Inferior parietal cortex (tissue), 1 donor: ENCODE measurements at regions not wholly inside any gene's neighbourhood (a gene's known extent, or its start where the extent isn't known, plus 50 kb on each side); places are given as distances from the start of the nearest gene placed in this dataset.
"Not testable (repeated sequence)": the region's sequence is repeated elsewhere in the genome, so short reads cannot be mapped to it uniquely, and the experiment has no call there.

Experiments
- DNase-seq: peaks from one replicate; pipeline ENCODE4 v3.0.0-alpha.2; 2016; ENCODE audit errors: extremely low spot score

- no peak for DNase-seq
Measured at GRCh38 chr4:157787618-157788017, 385.2 kb downstream of the GASK1B start.

DNA sequence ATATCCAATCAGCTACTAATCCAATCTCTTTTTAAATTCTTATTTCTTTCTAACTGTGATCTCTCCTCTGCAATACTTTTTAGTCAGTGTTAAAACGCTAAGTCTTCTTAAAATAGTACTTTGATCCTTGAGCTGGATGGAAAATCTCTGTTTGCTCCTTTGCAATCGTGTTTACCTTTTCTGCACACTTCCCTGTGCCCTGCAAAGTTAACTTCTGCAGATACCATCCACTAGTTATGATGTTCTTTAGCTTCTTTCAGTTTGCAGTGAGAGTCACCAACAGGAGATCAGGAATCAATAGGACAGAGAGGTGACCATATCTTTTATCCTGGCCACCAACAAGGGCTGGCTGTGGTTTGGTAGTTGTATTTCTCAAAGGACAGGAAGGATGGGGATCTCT is 391.5 kb downstream of the GASK1B start:
- DNase-seq, result no peak

GRCh38 chr4:157779081-157779480 is 393.7 kb downstream of the GASK1B start:
- no peak for DNase-seq

- DNase-seq, result no peak
Measured at GRCh38 chr4:157776930-157777528, 395.8 kb downstream of the GASK1B start.

GRCh38 chr4:157775971-157776370 is 396.9 kb downstream of the GASK1B start:
- no peak for DNase-seq

- DNase-seq, result no peak
Measured at GRCh38 chr4:157772907-157773306, 399.9 kb downstream of the GASK1B start.

DNA sequence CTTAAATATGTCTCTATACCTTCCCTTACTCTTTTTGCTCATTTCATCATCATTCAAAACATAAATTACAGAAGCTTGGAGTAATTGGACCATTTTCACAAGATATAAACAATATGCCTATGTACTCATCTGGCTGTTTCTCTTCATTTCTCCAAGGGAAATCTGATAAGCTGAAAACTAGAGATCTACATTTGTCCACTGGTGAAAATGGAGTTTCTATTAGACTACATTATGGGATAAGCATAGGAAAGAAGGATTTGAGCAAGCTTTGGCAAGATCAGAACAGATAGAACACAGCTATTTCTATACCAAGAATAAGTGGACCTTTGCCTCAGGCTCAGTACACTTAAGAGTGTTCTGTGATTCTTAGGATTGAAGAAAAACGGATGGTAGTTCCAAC is 404.4 kb downstream of the GASK1B start:
- no peak for DNase-seq

- DNase-seq, result no peak
Measured at GRCh38 chr4:157763490-157763889, 409.3 kb downstream of the GASK1B start.

- no peak for DNase-seq
Measured at GRCh38 chr4:157754410-157754809, 418.4 kb downstream of the GASK1B start.

GRCh38 chr4:157751631-157752030 is 421.2 kb downstream of the GASK1B start:
- no peak for DNase-seq

GRCh38 chr4:157741642-157742041 is 431.2 kb downstream of the GASK1B start:
- DNase-seq, result no peak

DNA sequence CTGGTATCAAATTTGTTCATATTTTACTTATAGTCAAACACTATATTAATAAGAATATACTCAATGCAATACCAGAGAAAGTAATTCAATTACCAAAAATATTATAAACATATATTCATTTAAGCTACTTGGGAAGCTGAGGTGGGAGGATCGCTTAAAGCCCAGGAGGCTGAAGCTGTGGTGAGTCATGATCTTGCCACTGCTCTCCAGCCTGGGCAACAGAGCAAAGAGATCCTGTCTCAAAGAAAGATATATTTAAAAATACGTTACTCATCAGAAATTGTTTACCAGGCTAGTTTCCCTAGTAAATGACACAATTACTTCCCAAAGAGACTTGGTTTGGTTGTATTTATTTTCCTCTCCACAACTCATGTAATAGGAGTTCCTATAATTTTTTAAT is 433.6 kb downstream of the GASK1B start:
- no peak for DNase-seq

- no peak for DNase-seq
Measured at GRCh38 chr4:157728215-157728614, 444.6 kb downstream of the GASK1B start.

GRCh38 chr4:157727163-157727562 is 445.7 kb downstream of the GASK1B start:
- no peak for DNase-seq

DNA sequence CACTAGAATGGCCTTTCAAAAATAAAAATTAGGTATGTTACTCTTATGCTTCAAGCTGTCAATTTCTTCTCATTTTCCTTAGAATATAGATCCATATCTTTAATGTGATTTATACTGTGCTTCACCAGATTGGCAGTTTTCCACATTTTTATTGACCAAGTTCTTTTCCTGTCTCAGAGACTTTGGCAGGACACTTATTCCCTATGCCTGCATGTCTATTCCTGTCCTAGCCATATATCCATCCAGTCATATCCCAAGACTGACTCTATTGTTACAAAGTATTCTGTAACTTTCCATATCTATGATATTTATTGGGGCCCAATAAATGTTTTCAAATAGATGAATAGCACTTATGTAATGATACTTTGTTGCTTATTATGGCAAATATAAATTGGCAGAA is 450.7 kb downstream of the GASK1B start:
- DNase-seq, result no peak

DNA sequence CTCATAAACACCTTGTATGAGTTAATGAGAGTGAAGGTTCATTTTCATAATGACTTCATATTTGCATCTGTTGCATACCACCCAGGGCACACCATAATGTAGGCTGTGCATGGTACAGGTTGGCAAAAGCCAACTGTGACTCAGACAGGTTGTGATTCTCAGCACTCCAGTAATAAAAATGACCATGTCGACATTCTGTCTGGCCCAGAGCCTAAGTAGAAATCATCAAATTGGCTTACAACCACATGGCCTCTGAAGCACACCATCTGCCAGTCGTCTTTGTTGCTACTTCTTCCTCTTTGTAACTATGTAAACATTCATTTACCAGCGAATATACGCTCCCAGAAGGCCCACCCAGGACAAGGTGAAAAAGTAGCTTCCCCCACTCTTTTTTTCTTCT is 459.5 kb downstream of the GASK1B start:
- DNase-seq, result no peak

DNA sequence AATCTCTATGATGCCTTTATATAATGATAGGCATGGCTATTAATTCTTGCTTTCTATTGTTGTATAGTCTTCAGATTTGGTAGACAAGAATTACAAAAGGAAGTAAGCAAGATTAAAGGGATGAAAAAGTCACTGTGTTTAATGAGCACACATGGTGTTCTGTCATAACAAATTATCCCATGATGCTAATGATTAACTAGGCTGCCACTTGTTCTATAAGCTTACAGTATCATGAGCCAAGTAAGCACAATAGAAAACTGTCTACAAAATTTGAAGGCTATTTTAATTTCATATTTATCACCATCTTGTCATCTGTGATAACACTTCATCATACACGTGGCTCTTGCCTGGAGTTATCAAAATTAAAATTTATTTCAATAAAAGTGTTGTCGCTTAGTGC is 466.7 kb downstream of the GASK1B start:
- DNase-seq, result no peak

- DNase-seq, result no peak
Measured at GRCh38 chr4:157702831-157703230, 470.0 kb downstream of the GASK1B start.

DNA sequence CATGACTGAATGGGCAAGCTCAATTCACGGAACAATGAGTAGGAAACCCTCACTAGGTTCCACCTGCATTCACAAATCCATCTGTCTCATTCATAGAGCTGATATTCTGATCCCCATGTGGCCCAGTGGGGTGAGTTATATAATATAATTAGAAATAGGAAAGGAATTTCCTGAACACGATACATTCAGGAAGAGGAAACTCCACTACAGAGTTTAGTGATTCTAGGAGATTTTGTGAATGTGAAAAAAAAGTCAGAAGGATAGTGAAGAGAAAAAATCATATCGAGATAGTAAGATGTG is 471.2 kb downstream of the GASK1B start:
- no peak for DNase-seq

DNA sequence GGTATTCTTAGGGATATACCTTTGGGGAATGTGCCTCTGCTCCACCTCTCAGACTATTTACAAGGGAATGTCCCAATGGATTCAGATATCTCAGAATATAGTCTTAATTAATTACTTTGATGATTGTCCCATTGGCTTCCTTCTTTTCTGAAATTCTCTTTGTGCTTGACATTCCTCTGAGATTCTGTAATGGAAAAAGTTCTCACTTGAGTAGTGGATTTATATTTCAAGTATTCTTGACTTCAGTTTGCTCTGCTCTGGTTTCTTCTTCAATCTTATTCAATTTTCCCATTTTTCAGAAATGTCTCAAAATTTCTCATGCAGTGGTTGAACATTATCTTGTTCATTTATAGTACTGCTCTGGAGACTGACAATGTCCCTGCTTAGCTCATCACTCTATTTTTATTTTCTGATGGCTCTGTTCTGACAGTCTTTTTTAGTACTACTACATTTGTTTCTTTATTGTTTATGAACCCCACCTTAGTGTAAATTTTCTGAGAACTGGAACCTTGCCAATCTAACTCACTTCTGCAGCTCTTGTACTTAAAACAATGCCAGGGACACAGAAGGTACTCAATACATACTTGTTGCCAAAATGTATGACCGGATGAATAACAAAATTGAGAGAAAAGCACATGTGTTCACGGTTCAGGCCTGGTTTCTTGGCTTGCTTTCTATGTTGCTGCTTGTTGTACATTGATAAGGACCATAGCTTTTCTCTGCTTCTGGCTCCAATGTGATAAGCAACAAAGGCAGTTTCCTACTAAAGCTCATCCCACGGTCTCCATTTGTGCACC is 471.7 kb downstream of the GASK1B start:
- DNase-seq, result no peak

DNA sequence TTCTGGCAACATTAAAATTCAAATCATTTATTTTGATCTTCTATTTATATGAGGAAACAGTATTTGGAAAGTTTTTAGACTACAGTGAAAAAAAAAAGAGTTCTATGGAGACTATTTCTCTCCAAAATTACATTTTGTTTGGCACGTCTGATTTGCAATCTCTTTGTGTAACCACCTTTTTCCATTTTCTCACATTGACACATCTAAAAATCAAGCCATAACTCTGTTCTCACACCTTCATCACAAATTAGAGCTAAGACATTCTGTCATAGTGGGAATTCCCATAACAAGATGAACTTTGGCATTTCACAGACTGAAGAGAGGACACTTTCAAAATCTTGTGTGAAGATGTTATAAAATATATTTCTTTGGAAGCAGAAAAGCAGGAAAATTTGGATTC is 468.9 kb downstream of the GRIA2 start:
- no peak for DNase-seq

- no peak for DNase-seq
Measured at GRCh38 chr4:157687971-157688370, 467.4 kb downstream of the GRIA2 start.

- not testable (repeated sequence) for DNase-seq
Measured at GRCh38 chr4:157679326-157679725, 458.8 kb downstream of the GRIA2 start.

DNA sequence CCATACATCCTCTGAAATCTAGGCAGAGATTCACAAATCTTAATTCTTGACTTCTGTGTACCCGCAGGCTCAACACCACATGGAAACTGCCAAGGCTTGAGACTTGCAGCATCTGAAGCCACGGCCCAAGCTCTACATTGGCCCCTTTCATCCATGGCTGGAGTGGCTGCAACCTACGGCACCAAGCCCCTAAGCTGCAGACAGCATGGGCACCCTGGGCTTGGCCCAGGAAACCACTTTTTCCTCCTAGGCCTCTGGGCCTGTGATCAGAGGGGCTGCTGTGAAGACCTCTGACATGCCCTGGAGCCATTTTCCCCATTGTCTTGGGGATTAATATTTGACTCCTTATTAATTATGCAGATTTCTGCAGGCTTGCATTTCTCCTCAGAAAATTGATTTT is 457.9 kb downstream of the GRIA2 start:
- DNase-seq, result no peak
